ENCODE measurements at regions not wholly inside any gene's neighbourhood (a gene's known extent, or its start where the extent isn't known, plus 50 kb on each side); places are given as distances from the start of the nearest gene placed in this dataset.

- no peak for TF ChIP-seq EZH2 (IDR thresholded peaks at IDR 0.05; ENCODE audit: low read depth)
- TF ChIP-seq CTCF (conservative IDR thresholded peaks at IDR 0.05), result no peak
These were observed 165.0 kb downstream of the CHST1 start for GRCh38 chr11:45500451-45500850.

All from PC-9 (cell line).